ENCODE measurements at regions not wholly inside any gene's neighbourhood (a gene's known extent, or its start where the extent isn't known, plus 50 kb on each side); places are given as distances from the start of the nearest gene placed in this dataset.

DNA sequence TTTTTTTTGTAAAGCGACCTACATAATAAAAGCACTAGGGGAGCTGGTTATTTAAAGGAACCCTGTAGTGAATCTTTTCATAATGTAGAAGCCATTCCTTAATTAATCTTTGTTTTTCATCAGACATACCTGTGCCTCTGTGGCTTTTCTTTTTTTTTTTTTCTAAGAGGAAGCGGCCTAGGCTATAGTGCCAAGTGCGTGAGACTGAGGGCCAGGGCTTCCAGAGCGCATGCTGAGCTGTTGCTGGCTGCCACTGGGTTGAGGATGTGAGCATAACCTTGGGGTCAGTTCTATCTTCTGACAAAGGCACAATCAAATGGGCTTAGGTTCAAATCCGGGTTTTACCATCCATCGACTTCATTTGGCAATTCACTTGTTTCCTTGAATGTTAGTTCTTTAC lies 103.7 kb downstream of the NEUROD6 start:
- Histone ChIP-seq H3K4me2 (ENCODE audit: insufficient read depth, low read length) (no peak overlapping the region), H3K9me3 (ENCODE audit: low read depth, low read length) (no peaks in the 10 kb centered on the region)
- TF ChIP-seq, protein P1, sequence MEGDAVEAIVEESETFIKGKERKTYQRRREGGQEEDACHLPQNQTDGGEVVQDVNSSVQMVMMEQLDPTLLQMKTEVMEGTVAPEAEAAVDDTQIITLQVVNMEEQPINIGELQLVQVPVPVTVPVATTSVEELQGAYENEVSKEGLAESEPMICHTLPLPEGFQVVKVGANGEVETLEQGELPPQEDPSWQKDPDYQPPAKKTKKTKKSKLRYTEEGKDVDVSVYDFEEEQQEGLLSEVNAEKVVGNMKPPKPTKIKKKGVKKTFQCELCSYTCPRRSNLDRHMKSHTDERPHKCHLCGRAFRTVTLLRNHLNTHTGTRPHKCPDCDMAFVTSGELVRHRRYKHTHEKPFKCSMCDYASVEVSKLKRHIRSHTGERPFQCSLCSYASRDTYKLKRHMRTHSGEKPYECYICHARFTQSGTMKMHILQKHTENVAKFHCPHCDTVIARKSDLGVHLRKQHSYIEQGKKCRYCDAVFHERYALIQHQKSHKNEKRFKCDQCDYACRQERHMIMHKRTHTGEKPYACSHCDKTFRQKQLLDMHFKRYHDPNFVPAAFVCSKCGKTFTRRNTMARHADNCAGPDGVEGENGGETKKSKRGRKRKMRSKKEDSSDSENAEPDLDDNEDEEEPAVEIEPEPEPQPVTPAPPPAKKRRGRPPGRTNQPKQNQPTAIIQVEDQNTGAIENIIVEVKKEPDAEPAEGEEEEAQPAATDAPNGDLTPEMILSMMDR (IDR thresholded peaks at IDR 0.05; ENCODE audit: extremely low read depth, low read depth, low read length): no peak

DNA sequence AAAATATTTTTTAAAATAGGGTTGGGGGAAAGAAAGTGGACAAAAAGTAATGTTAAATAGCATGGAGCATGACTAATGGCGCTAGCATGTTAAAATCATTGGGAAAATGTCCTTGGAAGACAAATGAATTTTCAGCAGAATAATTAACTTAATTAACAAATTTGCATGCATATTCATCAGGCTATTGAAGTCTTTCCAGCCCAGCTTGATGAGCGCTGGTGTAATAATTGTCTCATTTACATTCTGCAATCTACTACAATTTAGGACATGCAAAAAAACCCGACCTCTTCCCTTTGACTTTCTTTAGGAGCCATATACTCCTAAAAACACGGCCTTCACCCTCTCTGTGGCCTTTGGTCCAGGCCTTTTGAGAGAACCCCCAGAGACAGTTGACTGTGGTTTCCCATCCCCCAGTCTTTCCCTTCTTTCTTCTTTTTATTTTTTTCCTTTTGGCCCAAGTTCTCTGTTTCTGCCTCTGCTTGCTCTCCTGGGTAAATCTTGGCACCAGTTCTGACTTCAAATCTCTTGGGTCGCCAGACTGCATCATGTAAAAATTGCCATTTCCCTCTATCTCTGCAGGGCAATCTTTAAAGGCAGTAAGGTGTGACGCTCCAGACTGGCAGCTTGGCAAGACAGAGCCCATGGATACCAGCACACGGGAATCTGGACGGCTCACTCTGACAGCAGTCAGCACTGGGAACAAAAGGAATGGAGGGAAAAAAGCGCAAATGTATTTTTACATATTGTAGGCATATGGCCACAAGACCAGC lies 105.5 kb downstream of the NEUROD6 start:
- Histone ChIP-seq H2AFZ (ENCODE audit: low read length) (no peak overlapping the region), H3K36me3 (ENCODE audit: insufficient read depth, low read length) (no peaks in the 10 kb centered on the region), H3K9me3 (ENCODE audit: low read depth, low read length) (no peaks in the 10 kb centered on the region), H3K4me2 (ENCODE audit: insufficient read depth, low read length) (no peak overlapping the region), H3K4me3 (ENCODE audit: insufficient read depth, low read length) (no peak overlapping the region), H4K20me1 (ENCODE audit: insufficient read depth, low read length) (no peaks in the 10 kb centered on the region), H3K27ac (ENCODE audit: low read depth, low read length) (no peak overlapping the region), H3K79me2 (ENCODE audit: insufficient read depth, low read length) (no peaks in the 10 kb centered on the region), H3K27me3 (ENCODE audit: insufficient read depth, low read length) (no peaks in the 10 kb centered on the region), H3K4me1 (ENCODE audit: insufficient read depth, low read length) (no peaks in the 10 kb centered on the region)
- no peak for DNase-seq (ENCODE audit: insufficient read length, low spot score, missing footprints)
- TF ChIP-seq, protein P1 (IDR thresholded peaks at IDR 0.05; ENCODE audit: extremely low read depth, low read depth, low read length): no peak

More for the DNA sequence above, 103.7 kb downstream of the NEUROD6 start:
- Histone ChIP-seq H3K27ac (ENCODE audit: low read depth, low read length) (no peak overlapping the region), H3K36me3 (ENCODE audit: insufficient read depth, low read length) (no peaks in the 10 kb centered on the region), H3K4me3 (ENCODE audit: insufficient read depth, low read length) (no peak overlapping the region), H2AFZ (ENCODE audit: low read length) (no peak overlapping the region), H4K20me1 (ENCODE audit: insufficient read depth, low read length) (no peaks in the 10 kb centered on the region), H3K79me2 (ENCODE audit: insufficient read depth, low read length) (no peaks in the 10 kb centered on the region), H3K27me3 (ENCODE audit: insufficient read depth, low read length) (no peaks in the 10 kb centered on the region), H3K4me1 (ENCODE audit: insufficient read depth, low read length) (no peaks in the 10 kb centered on the region)
- no peak for DNase-seq (ENCODE audit: insufficient read length, low spot score, missing footprints)

DNA sequence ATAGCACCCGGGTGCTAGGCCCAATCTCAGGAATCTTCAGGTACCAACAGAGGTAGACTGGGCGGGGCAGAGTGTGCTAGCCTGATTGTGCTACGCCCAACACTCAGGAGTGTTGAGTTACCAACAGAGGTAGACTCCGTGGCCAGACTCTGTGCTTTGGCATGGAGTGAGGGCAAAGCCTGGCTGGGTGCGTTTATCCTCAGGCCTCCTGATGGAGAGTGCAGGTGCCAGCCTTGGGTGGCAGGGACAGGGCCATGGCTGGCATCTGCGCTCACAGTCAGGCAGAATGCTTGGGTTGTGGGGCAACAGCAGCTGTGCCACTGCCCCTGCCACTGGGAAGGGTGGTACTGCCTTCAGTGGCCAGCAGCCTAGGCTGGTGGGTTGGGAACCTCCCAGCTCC lies 111.6 kb downstream of the NEUROD6 start:
- Histone ChIP-seq H3K27me3 (ENCODE audit: insufficient read depth, low read length) (no peaks in the 10 kb centered on the region), H3K4me3 (ENCODE audit: insufficient read depth, low read length) (no peak overlapping the region), H3K4me2 (ENCODE audit: insufficient read depth, low read length) (no peak overlapping the region), H3K4me1 (ENCODE audit: insufficient read depth, low read length) (no peaks in the 10 kb centered on the region), H4K20me1 (ENCODE audit: insufficient read depth, low read length) (no peaks in the 10 kb centered on the region), H3K36me3 (ENCODE audit: insufficient read depth, low read length) (no peaks in the 10 kb centered on the region), H3K79me2 (ENCODE audit: insufficient read depth, low read length) (no peaks in the 10 kb centered on the region), H3K27ac (ENCODE audit: low read depth, low read length) (no peak overlapping the region), H3K9me3 (ENCODE audit: low read depth, low read length) (no peaks in the 10 kb centered on the region), H2AFZ (ENCODE audit: low read length) (no peak overlapping the region)
- DNase-seq (ENCODE audit: insufficient read length, low spot score, missing footprints): no peak
- TF ChIP-seq, protein P1 (IDR thresholded peaks at IDR 0.05; ENCODE audit: extremely low read depth, low read depth, low read length): no peak

DNA sequence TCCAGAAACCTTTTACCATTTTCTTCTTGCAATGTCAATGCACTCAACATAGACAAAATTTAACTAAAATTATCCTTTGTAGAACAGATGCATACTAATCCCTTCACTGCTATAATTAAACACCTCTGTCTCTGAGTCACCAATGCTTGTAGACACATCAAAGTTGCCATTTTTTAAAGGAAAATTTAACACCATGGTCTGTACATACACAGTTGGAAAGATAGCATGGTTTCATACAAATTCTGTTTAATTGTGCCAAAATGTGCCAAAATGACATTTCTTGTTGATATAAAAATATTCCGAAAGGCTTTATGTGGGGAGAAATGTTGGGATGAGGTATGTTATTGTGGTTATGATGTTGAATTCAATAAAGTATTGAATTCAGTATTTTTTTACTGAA lies 125.8 kb downstream of the NEUROD6 start:
- no peaks in the 10 kb centered on the region for H3K27me3 ChIP-seq (ENCODE audit: insufficient read depth, low read length)
- H3K4me1 ChIP-seq (ENCODE audit: insufficient read depth, low read length): no peaks in the 10 kb centered on the region
- no peak overlapping the region for H3K27ac ChIP-seq (ENCODE audit: low read depth, low read length)
- no peaks in the 10 kb centered on the region for H4K20me1 ChIP-seq (ENCODE audit: insufficient read depth, low read length)
- H3K4me3 ChIP-seq (ENCODE audit: insufficient read depth, low read length): no peak overlapping the region
- H3K4me2 ChIP-seq (ENCODE audit: insufficient read depth, low read length): no peak overlapping the region
- H2AFZ ChIP-seq (ENCODE audit: low read length): no peak overlapping the region
- TF ChIP-seq, protein P1 (IDR thresholded peaks at IDR 0.05; ENCODE audit: extremely low read depth, low read depth, low read length): no peak
- H3K9me3 ChIP-seq (ENCODE audit: low read depth, low read length): no peaks in the 10 kb centered on the region
- H3K79me2 ChIP-seq (ENCODE audit: insufficient read depth, low read length): no peaks in the 10 kb centered on the region
- no peaks in the 10 kb centered on the region for H3K36me3 ChIP-seq (ENCODE audit: insufficient read depth, low read length)
- no peak for DNase-seq (ENCODE audit: insufficient read length, low spot score, missing footprints)
